Mammary epithelial cell (primary cell): ENCODE measurements at regions not wholly inside any gene's neighbourhood (a gene's known extent, or its start where the extent isn't known, plus 50 kb on each side); places are given as distances from the start of the nearest gene placed in this dataset.

Experiments used
- CTCF ChIP-seq, 2 donors: IDR thresholded peaks in 1 of 2; conservative IDR thresholded peaks in 1 of 2; 2 replicates each; pipeline ENCODE4 v1.5.1; 2011 to 2012; ENCODE audit warnings: inconsistent platforms in 2 of 2, low read length in 2 of 2, mild to moderate bottlenecking in 2 of 2, control low read depth in 1 of 2, low read depth in 1 of 2; ENCODE audit not compliant: insufficient read depth in 1 of 2; ENCODE audit errors: extremely low read depth in 1 of 2
- EZH2 ChIP-seq: IDR thresholded peaks from 2 replicates; pipeline ENCODE4 v1.6.1; 2012; ENCODE audit warnings: low read length, inconsistent platforms, borderline replicate concordance

GRCh38 chr2:196257086-196257485 is 85.7 kb upstream of the STK17B start:
- TF ChIP-seq CTCF (conservative IDR thresholded peaks at IDR 0.05 in 1 of 2, IDR thresholded peaks at IDR 0.05 in 1 of 2; ENCODE audit: extremely low read depth in 1 of 2, insufficient read depth in 1 of 2, low read depth in 1 of 2, low read length in 2 of 2) (no peak), EZH2 (no peak)
